ACC112 (cell line): ENCODE measurements at regions not wholly inside any gene's neighbourhood (a gene's known extent, or its start where the extent isn't known, plus 50 kb on each side); places are given as distances from the start of the nearest gene placed in this dataset.

Source experiments
- H2AFZ ChIP-seq: fragments of 200-600 bp; sonication (generic); one replicate; pipeline ENCODE4 v1.6.0; 2017; ENCODE audit warnings: antibody characterized with exemption, low read length; ENCODE audit not compliant: unreplicated experiment
- H3K27ac ChIP-seq: fragments of 200-600 bp; sonication (generic); 2 replicates; pipeline ENCODE4 v1.5.1; 2014; ENCODE audit warnings: low read depth, mild to moderate bottlenecking, antibody characterized with exemption, low read length, moderate library complexity
- H3K27me3 ChIP-seq: fragments of 200-600 bp; sonication (generic); 2 replicates; pipeline ENCODE4 v1.6.1; 2014; ENCODE audit warnings: mild to moderate bottlenecking, antibody characterized with exemption, low read length, moderate library complexity, mixed read lengths; ENCODE audit not compliant: insufficient read depth
- H3K36me3 ChIP-seq: fragments of 200-600 bp; sonication (generic); 2 replicates; pipeline ENCODE4 v1.6.1; 2016; ENCODE audit warnings: mild to moderate bottlenecking, antibody characterized with exemption, low read length, moderate library complexity, mixed read lengths; ENCODE audit not compliant: insufficient read depth
- H3K4me1 ChIP-seq: fragments of 200-600 bp; sonication (generic); one replicate; pipeline ENCODE4 v1.6.1; 2016; ENCODE audit warnings: low read length, mixed read lengths; ENCODE audit not compliant: insufficient read depth, unreplicated experiment, control insufficient read depth
- H3K4me3 ChIP-seq: fragments of 200-600 bp; sonication (generic); 2 replicates; pipeline ENCODE4 v1.5.1; 2014; ENCODE audit warnings: mild to moderate bottlenecking, low read depth, low read length
- H3K79me2 ChIP-seq: fragments of 200-600 bp; sonication (generic); one replicate; pipeline ENCODE4 v1.6.0; 2016; ENCODE audit warnings: low read length; ENCODE audit not compliant: control insufficient read depth, unreplicated experiment, insufficient read depth

GRCh38 chr16:82302042-82302727, 132.2 kb upstream of the MPHOSPH6 start:
- Histone ChIP-seq H3K36me3 (no peaks in the 10 kb centered on the region), H3K4me1 (no peaks in the 10 kb centered on the region), H3K79me2 (no peaks in the 10 kb centered on the region), H3K27ac (no peak overlapping the region), H3K27me3 (no peaks in the 10 kb centered on the region), H2AFZ (no peak overlapping the region), H3K4me3 (no peak overlapping the region)

- Histone ChIP-seq H2AFZ (no peak overlapping the region), H3K79me2 (no peaks in the 10 kb centered on the region), H3K36me3 (no peaks in the 10 kb centered on the region), H3K4me1 (no peaks in the 10 kb centered on the region), H3K27me3 (no peaks in the 10 kb centered on the region), H3K27ac (no peak overlapping the region), H3K4me3 (no peak overlapping the region)
Measured at GRCh38 chr16:82301146-82301755, 131.2 kb upstream of the MPHOSPH6 start.

GRCh38 chr16:82300374-82300951, 130.4 kb upstream of the MPHOSPH6 start:
- H3K27ac ChIP-seq = no peak overlapping the region
- H3K4me3 ChIP-seq = no peak overlapping the region
- H3K36me3 ChIP-seq = no peaks in the 10 kb centered on the region
- H2AFZ ChIP-seq = no peak overlapping the region
- H3K79me2 ChIP-seq = no peaks in the 10 kb centered on the region
- no peaks in the 10 kb centered on the region for H3K4me1 ChIP-seq
- H3K27me3 ChIP-seq = no peaks in the 10 kb centered on the region

GRCh38 chr16:82298472-82298871, 128.4 kb upstream of the MPHOSPH6 start:
- no peaks in the 10 kb centered on the region for H3K36me3 ChIP-seq
- no peaks in the 10 kb centered on the region for H3K4me1 ChIP-seq
- no peak overlapping the region for H2AFZ ChIP-seq
- no peak overlapping the region for H3K4me3 ChIP-seq
- H3K27me3 ChIP-seq = no peaks in the 10 kb centered on the region
- no peak overlapping the region for H3K27ac ChIP-seq
- no peaks in the 10 kb centered on the region for H3K79me2 ChIP-seq

GRCh38 chr16:82295290-82296201, 125.5 kb upstream of the MPHOSPH6 start:
- no peaks in the 10 kb centered on the region for H3K79me2 ChIP-seq

GRCh38 chr16:82293671-82294070, 123.6 kb upstream of the MPHOSPH6 start:
- no peaks in the 10 kb centered on the region for H3K79me2 ChIP-seq
- no peaks in the 10 kb centered on the region for H3K4me1 ChIP-seq
- H3K36me3 ChIP-seq = no peaks in the 10 kb centered on the region
- no peak overlapping the region for H2AFZ ChIP-seq
- H3K4me3 ChIP-seq = no peak overlapping the region
- H3K27ac ChIP-seq = no peak overlapping the region
- H3K27me3 ChIP-seq = no peaks in the 10 kb centered on the region

More at GRCh38 chr16:82295290-82296201, 125.5 kb upstream of the MPHOSPH6 start:
- Histone ChIP-seq H3K27me3 (no peaks in the 10 kb centered on the region), H3K27ac (no peak overlapping the region), H3K4me3 (no peak overlapping the region), H3K4me1 (no peaks in the 10 kb centered on the region), H3K36me3 (no peaks in the 10 kb centered on the region), H2AFZ (no peak overlapping the region)

- H3K4me1 ChIP-seq = no peaks in the 10 kb centered on the region
- H3K36me3 ChIP-seq = no peaks in the 10 kb centered on the region
- H3K79me2 ChIP-seq = no peaks in the 10 kb centered on the region
Measured at GRCh38 chr16:82287937-82288336, 117.9 kb upstream of the MPHOSPH6 start.

GRCh38 chr16:82282662-82283061, 112.6 kb upstream of the MPHOSPH6 start:
- Histone ChIP-seq H3K79me2 (no peaks in the 10 kb centered on the region), H3K4me3 (no peak overlapping the region), H2AFZ (no peak overlapping the region), H3K27me3 (peaks cover 15% of the 10 kb centered on the region; the same call in 1 of the 2 replicates), H3K4me1 (no peaks in the 10 kb centered on the region), H3K27ac (no peak overlapping the region), H3K36me3 (no peaks in the 10 kb centered on the region)

More at GRCh38 chr16:82287937-82288336, 117.9 kb upstream of the MPHOSPH6 start:
- no peak overlapping the region for H3K4me3 ChIP-seq
- peaks cover 15% of the 10 kb centered on the region; the same call in 1 of the 2 replicates for H3K27me3 ChIP-seq
- H2AFZ ChIP-seq = no peak overlapping the region
- H3K27ac ChIP-seq = no peak overlapping the region

GRCh38 chr16:82281544-82281943, 111.5 kb upstream of the MPHOSPH6 start:
- no peaks in the 10 kb centered on the region for H3K36me3 ChIP-seq
- H3K27me3 ChIP-seq = peaks cover 10% of the 10 kb centered on the region; the same call in 1 of the 2 replicates
- no peak overlapping the region for H3K4me3 ChIP-seq
- H3K27ac ChIP-seq = no peak overlapping the region
- no peaks in the 10 kb centered on the region for H3K79me2 ChIP-seq
- no peak overlapping the region for H2AFZ ChIP-seq
- H3K4me1 ChIP-seq = no peaks in the 10 kb centered on the region

GRCh38 chr16:82280867-82281266, 110.8 kb upstream of the MPHOSPH6 start:
- H3K27me3 ChIP-seq = peaks cover 3% of the 10 kb centered on the region; the same call in 1 of the 2 replicates
- H3K4me3 ChIP-seq = no peak overlapping the region
- H3K79me2 ChIP-seq = no peaks in the 10 kb centered on the region
- no peaks in the 10 kb centered on the region for H3K36me3 ChIP-seq
- H2AFZ ChIP-seq = no peak overlapping the region
- H3K27ac ChIP-seq = no peak overlapping the region
- no peaks in the 10 kb centered on the region for H3K4me1 ChIP-seq
